HG03521 (cell line): ENCODE measurements at regions not wholly inside any gene's neighbourhood (a gene's known extent, or its start where the extent isn't known, plus 50 kb on each side); places are given as distances from the start of the nearest gene placed in this dataset.
"Not testable (repeated sequence)": the region's sequence is repeated elsewhere in the genome, so short reads cannot be mapped to it uniquely, and the experiment has no call there.

Experiments
- ATAC-seq: cut with Tn5 transposase; IDR thresholded peaks from one replicate; pipeline ENCODE4 v1.9.1; 2021; ENCODE audit warnings: mild to moderate bottlenecking, moderate library complexity; ENCODE audit not compliant: unreplicated experiment

GRCh38 chr12:75812271-75813018 lies 219.1 kb downstream of the PHLDA1 start:
- ATAC-seq, result no peak

- no peak for ATAC-seq
Observed at GRCh38 chr12:75809746-75810145, 221.8 kb downstream of the PHLDA1 start.

GRCh38 chr12:75807494-75807893 lies 224.1 kb downstream of the PHLDA1 start:
- no peak for ATAC-seq

- no peak for ATAC-seq
Observed at GRCh38 chr12:75805905-75806304, 225.7 kb downstream of the PHLDA1 start.

GRCh38 chr12:75805320-75805719 lies 226.3 kb downstream of the PHLDA1 start:
- no peak for ATAC-seq

- ATAC-seq, result no peak
Observed at GRCh38 chr12:75798136-75798926, 233.2 kb downstream of the PHLDA1 start.

- ATAC-seq, result no peak
Observed at GRCh38 chr12:75795125-75795524, 236.5 kb downstream of the PHLDA1 start.

GRCh38 chr12:75792687-75793086 lies 238.9 kb downstream of the PHLDA1 start:
- no peak for ATAC-seq

GRCh38 chr12:75790219-75790618 lies 241.4 kb downstream of the PHLDA1 start:
- ATAC-seq, result no peak

GRCh38 chr12:75787146-75787545 lies 244.4 kb downstream of the PHLDA1 start:
- ATAC-seq, result not testable (repeated sequence)

GRCh38 chr12:75786070-75786469 lies 245.5 kb downstream of the PHLDA1 start:
- ATAC-seq, result no peak

- ATAC-seq, result no peak
Observed at GRCh38 chr12:75784591-75784990, 247.0 kb downstream of the PHLDA1 start.

GRCh38 chr12:75783093-75783877 lies 248.3 kb downstream of the PHLDA1 start:
- no peak for ATAC-seq

- no peak for ATAC-seq
Observed at GRCh38 chr12:75782069-75782581, 249.5 kb downstream of the PHLDA1 start.

GRCh38 chr12:75781532-75782046 lies 250.0 kb downstream of the PHLDA1 start:
- ATAC-seq, result no peak

GRCh38 chr12:75779891-75780496 lies 251.6 kb downstream of the PHLDA1 start:
- ATAC-seq, result no peak

GRCh38 chr12:75774261-75775052 lies 257.1 kb downstream of the PHLDA1 start:
- ATAC-seq, result no peak

GRCh38 chr12:75773377-75773776 lies 258.2 kb downstream of the PHLDA1 start:
- no peak for ATAC-seq

GRCh38 chr12:75771023-75771422 lies 259.6 kb upstream of the KRR1 start:
- ATAC-seq, result no peak

GRCh38 chr12:75767957-75768356 lies 256.5 kb upstream of the KRR1 start:
- no peak for ATAC-seq
